ENCODE measurements at regions not wholly inside any gene's neighbourhood (a gene's known extent, or its start where the extent isn't known, plus 50 kb on each side); places are given as distances from the start of the nearest gene placed in this dataset.

- Mint-ChIP-seq H3K27ac (no peak overlapping the region), H3K9me3 (peaks cover 11% of the 10 kb centered on the region), H3K27me3 (ENCODE audit: low read depth, poor library complexity) (peaks cover 14% of the 10 kb centered on the region), H3K4me1 (peaks cover 54% of the 10 kb centered on the region), H3K36me3 (ENCODE audit: low read depth) (peaks cover 7% of the 10 kb centered on the region), H3K4me3 (no peak overlapping the region)
- DNase-seq, result no peak
- TF ChIP-seq CTCF (IDR thresholded peaks at IDR 0.05), result no peak
Measured at GRCh38 chr9:89863141-89863540, 258.3 kb downstream of the GADD45G start.

- H3K9me3 Mint-ChIP-seq, result peaks cover 4% of the 10 kb centered on the region
- H3K36me3 Mint-ChIP-seq (ENCODE audit: low read depth), result peaks cover under 1% of the 10 kb centered on the region
- no peak overlapping the region for H3K4me3 Mint-ChIP-seq
- H3K4me1 Mint-ChIP-seq, result peaks cover 51% of the 10 kb centered on the region
- no peak for TF ChIP-seq CTCF (IDR thresholded peaks at IDR 0.05)
- H3K27me3 Mint-ChIP-seq (ENCODE audit: low read depth, poor library complexity), result peaks cover 11% of the 10 kb centered on the region
- no peak for DNase-seq
- H3K27ac Mint-ChIP-seq, result peak overlapping the region; percentile 61
Measured at GRCh38 chr9:89863837-89864236, 259.0 kb downstream of the GADD45G start.

GRCh38 chr9:89864257-89864656 is 259.4 kb downstream of the GADD45G start:
- no peaks in the 10 kb centered on the region for H3K36me3 Mint-ChIP-seq (ENCODE audit: low read depth)
- no peak overlapping the region for H3K4me3 Mint-ChIP-seq
- H3K27ac Mint-ChIP-seq, result peak overlapping the region; percentile 61
- no peaks in the 10 kb centered on the region for H3K9me3 Mint-ChIP-seq
- DNase-seq, result no peak
- H3K27me3 Mint-ChIP-seq (ENCODE audit: low read depth, poor library complexity), result peaks cover 10% of the 10 kb centered on the region
- TF ChIP-seq CTCF (IDR thresholded peaks at IDR 0.05), result no peak
- H3K4me1 Mint-ChIP-seq, result peaks cover 47% of the 10 kb centered on the region

GRCh38 chr9:89864731-89865130 is 259.9 kb downstream of the GADD45G start:
- Mint-ChIP-seq H3K4me1 (peaks cover 42% of the 10 kb centered on the region), H3K27ac (no peak overlapping the region), H3K27me3 (ENCODE audit: low read depth, poor library complexity) (peaks cover 10% of the 10 kb centered on the region), H3K9me3 (no peaks in the 10 kb centered on the region), H3K36me3 (ENCODE audit: low read depth) (no peaks in the 10 kb centered on the region), H3K4me3 (no peak overlapping the region)
- DNase-seq, result no peak
- TF ChIP-seq CTCF (IDR thresholded peaks at IDR 0.05), result no peak

GRCh38 chr9:89865357-89865756 is 260.5 kb downstream of the GADD45G start:
- H3K4me3 Mint-ChIP-seq, result no peak overlapping the region
- H3K4me1 Mint-ChIP-seq, result peaks cover 41% of the 10 kb centered on the region
- TF ChIP-seq CTCF (IDR thresholded peaks at IDR 0.05), result no peak
- H3K27ac Mint-ChIP-seq, result no peak overlapping the region
- peaks cover 10% of the 10 kb centered on the region for H3K27me3 Mint-ChIP-seq (ENCODE audit: low read depth, poor library complexity)
- no peaks in the 10 kb centered on the region for H3K9me3 Mint-ChIP-seq
- no peaks in the 10 kb centered on the region for H3K36me3 Mint-ChIP-seq (ENCODE audit: low read depth)
- DNase-seq, result no peak

- Mint-ChIP-seq H3K9me3 (no peaks in the 10 kb centered on the region), H3K4me1 (peaks cover 38% of the 10 kb centered on the region), H3K27ac (peak overlapping the region; percentile 12), H3K27me3 (ENCODE audit: low read depth, poor library complexity) (peaks cover 10% of the 10 kb centered on the region), H3K36me3 (ENCODE audit: low read depth) (no peaks in the 10 kb centered on the region), H3K4me3 (no peak overlapping the region)
- no peak for TF ChIP-seq CTCF (IDR thresholded peaks at IDR 0.05)
- no peak for DNase-seq
Measured at GRCh38 chr9:89865981-89866380, 261.2 kb downstream of the GADD45G start.
